KMS-11 (cell line): ENCODE measurements at regions not wholly inside any gene's neighbourhood (a gene's known extent, or its start where the extent isn't known, plus 50 kb on each side); places are given as distances from the start of the nearest gene placed in this dataset.

Experiments used
- H2AFZ ChIP-seq: fragments of 200-600 bp; sonication (generic); 2 replicates; pipeline ENCODE4 v1.6.1; 2016; ENCODE audit warnings: antibody characterized with exemption, mixed run types, low read depth
- H3K27ac ChIP-seq: fragments of 200-600 bp; sonication (generic); 2 replicates; pipeline ENCODE4 v1.6.1; 2016; ENCODE audit warnings: mild to moderate bottlenecking, mixed run types
- H3K27me3 ChIP-seq: fragments of 200-600 bp; sonication (generic); 2 replicates; pipeline ENCODE4 v1.6.1; 2017; ENCODE audit warnings: mild to moderate bottlenecking, low read depth, mixed run types, moderate library complexity; ENCODE audit not compliant: insufficient read depth
- H3K36me3 ChIP-seq: fragments of 200-600 bp; sonication (generic); 2 replicates; pipeline ENCODE4 v1.6.1; 2017; ENCODE audit warnings: mild to moderate bottlenecking, mixed run types; ENCODE audit not compliant: insufficient read depth
- H3K4me1 ChIP-seq: fragments of 200-600 bp; sonication (generic); 2 replicates; pipeline ENCODE4 v1.6.1; 2016; ENCODE audit warnings: mild to moderate bottlenecking, low read depth, mixed run types; ENCODE audit not compliant: poor library complexity, severe bottlenecking
- H3K4me2 ChIP-seq: fragments of 200-600 bp; sonication (generic); 2 replicates; pipeline ENCODE4 v1.7.0; 2016; ENCODE audit warnings: mild to moderate bottlenecking, mixed run types
- H3K4me3 ChIP-seq: fragments of 200-600 bp; sonication (generic); IDR thresholded peaks from 2 replicates; pipeline ENCODE4 v1.6.1; 2017; ENCODE audit warnings: low read depth, low read length, mixed read lengths; ENCODE audit not compliant: insufficient read depth
- H3K79me2 ChIP-seq: fragments of 200-600 bp; sonication (generic); 2 replicates; pipeline ENCODE4 v1.6.1; 2016; ENCODE audit warnings: low read depth, mixed run types; ENCODE audit not compliant: insufficient read depth
- H3K9ac ChIP-seq: fragments of 200-600 bp; sonication (generic); 2 replicates; pipeline ENCODE4 v1.6.1; 2016; ENCODE audit warnings: mild to moderate bottlenecking, mixed run types
- H4K20me1 ChIP-seq: fragments of 200-600 bp; sonication (generic); 2 replicates; pipeline ENCODE4 v1.6.1; 2016; ENCODE audit warnings: mild to moderate bottlenecking, mixed run types; ENCODE audit not compliant: insufficient read depth
- CTCF ChIP-seq: fragments of 200-600 bp; sonication (generic); conservative IDR thresholded peaks from 2 replicates; pipeline ENCODE4 v1.6.1; 2017; ENCODE audit warnings: low read depth, mild to moderate bottlenecking, antibody characterized with exemption, low read length, moderate library complexity, mixed read lengths

GRCh38 chr12:19627719-19628118 lies 188.4 kb downstream of the AEBP2 start:
- H3K4me3 ChIP-seq = no peak overlapping the region

GRCh38 chr12:19630536-19630935 lies 191.2 kb downstream of the AEBP2 start:
- no peaks in the 10 kb centered on the region for H3K27me3 ChIP-seq
- no peaks in the 10 kb centered on the region for H3K4me1 ChIP-seq
- H4K20me1 ChIP-seq = no peaks in the 10 kb centered on the region
- no peaks in the 10 kb centered on the region for H3K36me3 ChIP-seq
- no peak overlapping the region for H2AFZ ChIP-seq
- H3K4me2 ChIP-seq = no peak overlapping the region
- TF ChIP-seq CTCF = no peak
- H3K79me2 ChIP-seq = no peaks in the 10 kb centered on the region
- H3K4me3 ChIP-seq = no peak overlapping the region
- no peak overlapping the region for H3K27ac ChIP-seq
- H3K9ac ChIP-seq = no peak overlapping the region

More at GRCh38 chr12:19627719-19628118, 188.4 kb downstream of the AEBP2 start:
- Histone ChIP-seq H3K36me3 (no peaks in the 10 kb centered on the region), H4K20me1 (no peaks in the 10 kb centered on the region), H3K27me3 (no peaks in the 10 kb centered on the region), H3K4me1 (no peaks in the 10 kb centered on the region), H3K9ac (no peak overlapping the region), H3K4me2 (no peak overlapping the region), H3K27ac (no peak overlapping the region), H2AFZ (no peak overlapping the region), H3K79me2 (no peaks in the 10 kb centered on the region)
- no peak for TF ChIP-seq CTCF

GRCh38 chr12:19633194-19633593 lies 193.9 kb downstream of the AEBP2 start:
- no peaks in the 10 kb centered on the region for H3K4me1 ChIP-seq
- H3K36me3 ChIP-seq = no peaks in the 10 kb centered on the region
- H2AFZ ChIP-seq = no peak overlapping the region
- H3K27me3 ChIP-seq = no peaks in the 10 kb centered on the region
- H3K4me2 ChIP-seq = no peak overlapping the region
- no peaks in the 10 kb centered on the region for H4K20me1 ChIP-seq
- H3K27ac ChIP-seq = no peak overlapping the region
- no peak overlapping the region for H3K4me3 ChIP-seq
- H3K9ac ChIP-seq = no peak overlapping the region
- H3K79me2 ChIP-seq = no peaks in the 10 kb centered on the region
- no peak for TF ChIP-seq CTCF

- H4K20me1 ChIP-seq = no peaks in the 10 kb centered on the region
Measured at GRCh38 chr12:19633641-19634040, 194.3 kb downstream of the AEBP2 start.

More at GRCh38 chr12:19633641-19634040, 194.3 kb downstream of the AEBP2 start:
- H3K4me3 ChIP-seq = no peak overlapping the region
- H3K79me2 ChIP-seq = no peaks in the 10 kb centered on the region
- H2AFZ ChIP-seq = no peak overlapping the region
- no peaks in the 10 kb centered on the region for H3K4me1 ChIP-seq
- no peaks in the 10 kb centered on the region for H3K36me3 ChIP-seq
- no peak overlapping the region for H3K27ac ChIP-seq
- H3K27me3 ChIP-seq = no peaks in the 10 kb centered on the region
- no peak overlapping the region for H3K9ac ChIP-seq
- H3K4me2 ChIP-seq = no peak overlapping the region
- no peak for TF ChIP-seq CTCF
